Ovary (tissue), 3 donors: ENCODE measurements at regions not wholly inside any gene's neighbourhood (a gene's known extent, or its start where the extent isn't known, plus 50 kb on each side); places are given as distances from the start of the nearest gene placed in this dataset.

Experiments
- EP300 ChIP-seq: sonication (generic); formaldehyde crosslinking; IDR thresholded peaks from one replicate; pipeline ENCODE4 v1.6.1; 2017; ENCODE audit warnings: antibody characterized with exemption
- POLR2A ChIP-seq: fragments of 450-650 bp; IDR thresholded peaks from one replicate; pipeline ENCODE4 v1.6.1; 2017; ENCODE audit warnings: antibody characterized with exemption, mild to moderate bottlenecking, moderate library complexity
- TF ChIP-seq, protein P1 (sequence below), 3 donors: fragments of 450-650 bp in 2 of 3; fragments of 200-600 bp in 1 of 3; IDR thresholded peaks; one replicate each; pipeline versions ENCODE4 v1.5.1 to v1.8.0; 2016 to 2022; ENCODE audit warnings: antibody characterized with exemption in 3 of 3, mild to moderate bottlenecking in 1 of 3
- donor health status: DM: no; HTN: no; CAD: no.

DNA sequence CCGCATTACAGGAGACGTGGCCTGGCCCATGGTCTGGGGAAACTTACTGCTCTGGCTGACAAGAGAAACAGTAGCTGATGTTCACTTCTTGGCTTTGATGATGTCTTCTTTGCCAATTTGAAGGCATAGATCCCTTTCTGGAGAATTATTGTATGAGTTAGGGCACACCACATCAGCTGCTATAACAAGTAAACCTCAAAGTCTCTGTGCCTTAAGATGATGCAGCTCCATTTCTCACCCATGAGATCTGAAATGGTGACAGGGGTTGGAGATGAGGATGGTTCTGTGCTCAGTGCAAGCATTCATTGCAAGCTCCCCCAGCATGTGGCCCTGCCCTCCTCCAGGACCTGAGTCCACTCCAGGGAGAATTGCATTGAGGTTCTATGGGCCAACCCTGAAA lies 157.4 kb downstream of the IRX5 start:
- TF ChIP-seq, protein P1, sequence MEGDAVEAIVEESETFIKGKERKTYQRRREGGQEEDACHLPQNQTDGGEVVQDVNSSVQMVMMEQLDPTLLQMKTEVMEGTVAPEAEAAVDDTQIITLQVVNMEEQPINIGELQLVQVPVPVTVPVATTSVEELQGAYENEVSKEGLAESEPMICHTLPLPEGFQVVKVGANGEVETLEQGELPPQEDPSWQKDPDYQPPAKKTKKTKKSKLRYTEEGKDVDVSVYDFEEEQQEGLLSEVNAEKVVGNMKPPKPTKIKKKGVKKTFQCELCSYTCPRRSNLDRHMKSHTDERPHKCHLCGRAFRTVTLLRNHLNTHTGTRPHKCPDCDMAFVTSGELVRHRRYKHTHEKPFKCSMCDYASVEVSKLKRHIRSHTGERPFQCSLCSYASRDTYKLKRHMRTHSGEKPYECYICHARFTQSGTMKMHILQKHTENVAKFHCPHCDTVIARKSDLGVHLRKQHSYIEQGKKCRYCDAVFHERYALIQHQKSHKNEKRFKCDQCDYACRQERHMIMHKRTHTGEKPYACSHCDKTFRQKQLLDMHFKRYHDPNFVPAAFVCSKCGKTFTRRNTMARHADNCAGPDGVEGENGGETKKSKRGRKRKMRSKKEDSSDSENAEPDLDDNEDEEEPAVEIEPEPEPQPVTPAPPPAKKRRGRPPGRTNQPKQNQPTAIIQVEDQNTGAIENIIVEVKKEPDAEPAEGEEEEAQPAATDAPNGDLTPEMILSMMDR (IDR thresholded peaks at IDR 0.05): no peak
- no peak for TF ChIP-seq EP300
- TF ChIP-seq POLR2A: no peak
